ENCODE measurements at regions not wholly inside any gene's neighbourhood (a gene's known extent, or its start where the extent isn't known, plus 50 kb on each side); places are given as distances from the start of the nearest gene placed in this dataset.

GRCh38 chr19:30629086-30629485 is 256.9 kb downstream of the ZNF536 start:
- TF ChIP-seq, protein P1, sequence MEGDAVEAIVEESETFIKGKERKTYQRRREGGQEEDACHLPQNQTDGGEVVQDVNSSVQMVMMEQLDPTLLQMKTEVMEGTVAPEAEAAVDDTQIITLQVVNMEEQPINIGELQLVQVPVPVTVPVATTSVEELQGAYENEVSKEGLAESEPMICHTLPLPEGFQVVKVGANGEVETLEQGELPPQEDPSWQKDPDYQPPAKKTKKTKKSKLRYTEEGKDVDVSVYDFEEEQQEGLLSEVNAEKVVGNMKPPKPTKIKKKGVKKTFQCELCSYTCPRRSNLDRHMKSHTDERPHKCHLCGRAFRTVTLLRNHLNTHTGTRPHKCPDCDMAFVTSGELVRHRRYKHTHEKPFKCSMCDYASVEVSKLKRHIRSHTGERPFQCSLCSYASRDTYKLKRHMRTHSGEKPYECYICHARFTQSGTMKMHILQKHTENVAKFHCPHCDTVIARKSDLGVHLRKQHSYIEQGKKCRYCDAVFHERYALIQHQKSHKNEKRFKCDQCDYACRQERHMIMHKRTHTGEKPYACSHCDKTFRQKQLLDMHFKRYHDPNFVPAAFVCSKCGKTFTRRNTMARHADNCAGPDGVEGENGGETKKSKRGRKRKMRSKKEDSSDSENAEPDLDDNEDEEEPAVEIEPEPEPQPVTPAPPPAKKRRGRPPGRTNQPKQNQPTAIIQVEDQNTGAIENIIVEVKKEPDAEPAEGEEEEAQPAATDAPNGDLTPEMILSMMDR (IDR thresholded peaks at IDR 0.05), result no peak
- TF ChIP-seq POLR2A (IDR thresholded peaks at IDR 0.05), result no peak

Measured in prostate gland (tissue), 2 donors.